Peyer's patch (tissue), 4 donors: ENCODE measurements at regions not wholly inside any gene's neighbourhood (a gene's known extent, or its start where the extent isn't known, plus 50 kb on each side); places are given as distances from the start of the nearest gene placed in this dataset.

Source experiments
- DNase-seq, 3 donors: peaks; one replicate each; pipeline ENCODE4 v3.0.0-alpha.2; 2017 to 2019
- H3K27ac ChIP-seq, 4 donors: fragments of 200-600 bp; sonication (generic); one replicate each; pipeline ENCODE4 v1.5.1; 2016 to 2019
- H3K27me3 ChIP-seq, 2 donors: fragments of 200-600 bp; sonication (generic); one replicate each; pipeline ENCODE4 v1.5.1; 2019
- H3K36me3 ChIP-seq, 3 donors: fragments of 200-600 bp; sonication (generic); one replicate each; pipeline ENCODE4 v1.5.1; 2016 to 2019
- H3K4me1 ChIP-seq, 4 donors: fragments of 200-600 bp; sonication (generic); one replicate each; pipeline ENCODE4 v1.5.1; 2016 to 2019
- H3K4me3 ChIP-seq, 4 donors: fragments of 200-600 bp; sonication (generic); 1 replicate in 3 of 4; 2 replicates in 1 of 4; pipeline ENCODE4 v1.5.1; 2016 to 2019; ENCODE audit warnings: mild to moderate bottlenecking in 1 of 4
- H3K9me3 ChIP-seq, 4 donors: fragments of 200-600 bp; sonication (generic); one replicate each; pipeline ENCODE4 v1.5.1; 2016 to 2019; ENCODE audit warnings: mild to moderate bottlenecking in 1 of 4
- POLR2A ChIP-seq, 2 donors: fragments of 450-650 bp; IDR thresholded peaks; one replicate each; pipeline ENCODE4 v1.5.1; 2017; ENCODE audit warnings: antibody characterized with exemption in 2 of 2, mild to moderate bottlenecking in 2 of 2, moderate library complexity in 2 of 2
- TF ChIP-seq, protein P1 (sequence below), 6 experiments: fragments of 450-650 bp in 4 of 6; fragments of 200-600 bp in 2 of 6; sonication (generic) in 1 of 6; IDR thresholded peaks; one replicate each; pipeline ENCODE4 v1.5.1; 2017 to 2019; ENCODE audit warnings: antibody characterized with exemption in 6 of 6, mild to moderate bottlenecking in 3 of 6, moderate library complexity in 1 of 6

GRCh38 chr9:78857373-78858225 lies 560.7 kb downstream of the PSAT1 start:
- Histone ChIP-seq H3K4me3 (no peak overlapping the region), H3K9me3 (no peaks in the 10 kb centered on the region), H3K27ac (no peak overlapping the region), H3K4me1 (no peaks in the 10 kb centered on the region), H3K36me3 (no peaks in the 10 kb centered on the region), H3K27me3 (no peaks in the 10 kb centered on the region)
- no peak for DNase-seq
- TF ChIP-seq POLR2A (IDR thresholded peaks at IDR 0.05), result no peak
- TF ChIP-seq, protein P1, sequence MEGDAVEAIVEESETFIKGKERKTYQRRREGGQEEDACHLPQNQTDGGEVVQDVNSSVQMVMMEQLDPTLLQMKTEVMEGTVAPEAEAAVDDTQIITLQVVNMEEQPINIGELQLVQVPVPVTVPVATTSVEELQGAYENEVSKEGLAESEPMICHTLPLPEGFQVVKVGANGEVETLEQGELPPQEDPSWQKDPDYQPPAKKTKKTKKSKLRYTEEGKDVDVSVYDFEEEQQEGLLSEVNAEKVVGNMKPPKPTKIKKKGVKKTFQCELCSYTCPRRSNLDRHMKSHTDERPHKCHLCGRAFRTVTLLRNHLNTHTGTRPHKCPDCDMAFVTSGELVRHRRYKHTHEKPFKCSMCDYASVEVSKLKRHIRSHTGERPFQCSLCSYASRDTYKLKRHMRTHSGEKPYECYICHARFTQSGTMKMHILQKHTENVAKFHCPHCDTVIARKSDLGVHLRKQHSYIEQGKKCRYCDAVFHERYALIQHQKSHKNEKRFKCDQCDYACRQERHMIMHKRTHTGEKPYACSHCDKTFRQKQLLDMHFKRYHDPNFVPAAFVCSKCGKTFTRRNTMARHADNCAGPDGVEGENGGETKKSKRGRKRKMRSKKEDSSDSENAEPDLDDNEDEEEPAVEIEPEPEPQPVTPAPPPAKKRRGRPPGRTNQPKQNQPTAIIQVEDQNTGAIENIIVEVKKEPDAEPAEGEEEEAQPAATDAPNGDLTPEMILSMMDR (IDR thresholded peaks at IDR 0.05), result no peak

GRCh38 chr9:78858266-78858665 lies 561.3 kb downstream of the PSAT1 start:
- Histone ChIP-seq H3K4me3 (no peak overlapping the region), H3K27me3 (no peaks in the 10 kb centered on the region), H3K36me3 (no peaks in the 10 kb centered on the region), H3K9me3 (no peaks in the 10 kb centered on the region), H3K4me1 (no peaks in the 10 kb centered on the region), H3K27ac (no peak overlapping the region)
- TF ChIP-seq, protein P1 (IDR thresholded peaks at IDR 0.05), result no peak
- no peak for TF ChIP-seq POLR2A (IDR thresholded peaks at IDR 0.05)
- DNase-seq, result no peak

GRCh38 chr9:78860801-78861475 lies 564.0 kb downstream of the PSAT1 start:
- H3K36me3 ChIP-seq, result no peaks in the 10 kb centered on the region
- no peak for DNase-seq

DNA sequence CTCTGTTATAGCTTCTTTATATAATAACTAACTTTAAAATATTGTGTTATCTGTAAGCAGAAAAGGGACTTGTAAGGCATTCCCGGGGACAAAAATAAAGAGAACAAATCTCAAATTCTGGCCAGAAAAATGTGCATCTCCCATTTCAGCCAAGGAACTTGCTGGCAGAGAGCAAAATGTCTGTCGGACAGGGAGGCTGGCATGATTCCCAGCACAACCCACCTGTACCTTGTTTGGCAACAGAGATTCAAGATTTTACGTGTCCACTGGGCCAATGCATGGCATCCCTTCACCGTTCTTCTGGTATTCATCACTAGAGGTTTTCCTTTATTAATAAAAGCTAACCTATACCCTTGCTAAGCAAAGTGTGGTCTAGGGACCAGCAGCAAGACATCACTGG lies 566.6 kb downstream of the PSAT1 start:
- no peak for TF ChIP-seq POLR2A (IDR thresholded peaks at IDR 0.05)
- Histone ChIP-seq H3K27ac (no peak overlapping the region), H3K4me1 (no peaks in the 10 kb centered on the region), H3K9me3 (no peaks in the 10 kb centered on the region), H3K36me3 (no peaks in the 10 kb centered on the region), H3K4me3 (no peak overlapping the region), H3K27me3 (no peaks in the 10 kb centered on the region)
- DNase-seq, result no peak

More at GRCh38 chr9:78860801-78861475, 564.0 kb downstream of the PSAT1 start:
- Histone ChIP-seq H3K4me3 (no peak overlapping the region), H3K27ac (no peak overlapping the region), H3K27me3 (no peaks in the 10 kb centered on the region), H3K4me1 (no peaks in the 10 kb centered on the region), H3K9me3 (no peaks in the 10 kb centered on the region)
- TF ChIP-seq POLR2A (IDR thresholded peaks at IDR 0.05), result no peak
- TF ChIP-seq, protein P1 (IDR thresholded peaks at IDR 0.05), result no peak

DNA sequence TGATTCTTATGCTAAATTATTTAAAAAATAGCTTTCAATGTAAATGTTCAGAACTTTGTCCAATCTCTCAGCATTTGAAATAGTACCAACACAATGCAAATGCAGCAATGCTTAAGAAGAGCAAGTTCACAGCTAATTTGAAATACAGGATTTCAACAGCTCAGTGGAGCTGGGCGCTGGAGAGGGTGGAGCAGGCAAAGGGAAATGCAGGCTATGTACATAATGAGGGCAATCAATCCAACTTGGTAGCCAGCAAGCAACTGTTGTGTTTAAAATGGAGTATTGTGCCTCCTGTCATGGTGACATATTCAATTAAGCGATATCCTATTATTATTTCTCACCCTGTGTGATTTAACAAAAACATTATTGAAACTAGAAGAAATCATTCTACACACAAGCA lies 568.8 kb downstream of the PSAT1 start:
- TF ChIP-seq, protein P1 (IDR thresholded peaks at IDR 0.05), result no peak
- no peak for TF ChIP-seq POLR2A (IDR thresholded peaks at IDR 0.05)
- H3K9me3 ChIP-seq, result no peaks in the 10 kb centered on the region
- no peaks in the 10 kb centered on the region for H3K27me3 ChIP-seq
- DNase-seq, result no peak
- no peaks in the 10 kb centered on the region for H3K4me1 ChIP-seq
- H3K4me3 ChIP-seq, result no peak overlapping the region
- no peak overlapping the region for H3K27ac ChIP-seq
- no peaks in the 10 kb centered on the region for H3K36me3 ChIP-seq
